HCT116 (cell line): ENCODE measurements at regions not wholly inside any gene's neighbourhood (a gene's known extent, or its start where the extent isn't known, plus 50 kb on each side); places are given as distances from the start of the nearest gene placed in this dataset.

Experiments
- ATAC-seq: fragments of 200-7000 bp; cut with Tn5 transposase; 2 replicates; pipeline ENCODE4 v1.9.1; 2020; ENCODE audit warnings: mild to moderate bottlenecking, moderate library complexity
- BruUV-seq: library from RNA; stranded (reverse); fragments of 400-500 nt; replicated peaks from 2 replicates; lab custom pipeline; 2021; lab: Mats Ljungman, UMichigan
- CTCF ChIA-PET: fragments of 300-600 bp; sonication (Branson Sonifier 250); formaldehyde crosslinking; loops from one replicate; lab custom pipeline; 2021; ENCODE audit warnings: antibody characterized with exemption; lab: Charles Lee
- POLR2A ChIA-PET: fragments of 300-600, 350-600 bp; sonication (Branson Sonifier 250); formaldehyde crosslinking; loops from one replicate; lab custom pipeline; 2021; ENCODE audit warnings: antibody characterized with exemption; lab: Charles Lee
- RAD21 ChIA-PET, 2 experiments: fragments of 300-600 bp; sonication (Branson Sonifier 250); formaldehyde crosslinking; loops; one replicate each; lab custom pipeline; 2023; ENCODE audit warnings: low total read pairs in 2 of 2; ENCODE audit not compliant: uncharacterized antibody in 2 of 2, unreplicated experiment in 2 of 2, low non-redundant PET in 1 of 2; lab: Charles Lee
- DNase-seq: peaks from one replicate; pipeline ENCODE4 v3.0.0-alpha.2; 2010; ENCODE audit warnings: low read depth, low spot score
- H2AFZ ChIP-seq: fragments of 200-600 bp; shearing (Covaris generic), sonication (generic); 2 replicates; pipeline ENCODE4 v1.6.1; 2017; ENCODE audit warnings: low read depth, mixed run types, mixed read lengths, antibody characterized with exemption, low read length; ENCODE audit not compliant: poor library complexity, severe bottlenecking
- H3K27ac ChIP-seq: 2 replicates; pipeline ENCODE4 v1.5.1; 2012; ENCODE audit warnings: low read depth, low read length
- H3K27me3 ChIP-seq: fragments of 200-600 bp; sonication (generic); 2 replicates; pipeline ENCODE4 v1.6.1; 2016; ENCODE audit warnings: mixed run types, low read length, mixed read lengths; ENCODE audit not compliant: insufficient read depth
- H3K36me3 ChIP-seq, 2 experiments: fragments of 200-500 bp in 1 of 2; fragments of 200-600 bp in 1 of 2; sonication (Bioruptor generic) in 1 of 2; sonication (generic) in 1 of 2; 2 replicates each; pipeline versions ENCODE4 v1.5.1 to v1.6.1; 2014 to 2016; ENCODE audit warnings: low read length in 2 of 2, inconsistent platforms in 1 of 2, mixed read lengths in 1 of 2, mixed run types in 1 of 2; ENCODE audit not compliant: insufficient read depth in 2 of 2, control insufficient read depth in 1 of 2
- H3K4me1 ChIP-seq, 2 experiments: fragments of 200-600 bp in 1 of 2; sonication (generic) in 1 of 2; 2 replicates each; pipeline versions ENCODE4 v1.5.1 to v1.6.1; 2012 to 2017; ENCODE audit warnings: low read length in 2 of 2, inconsistent platforms in 1 of 2, mild to moderate bottlenecking in 1 of 2, mixed read lengths in 1 of 2, mixed run types in 1 of 2, moderate library complexity in 1 of 2; ENCODE audit not compliant: insufficient read depth in 2 of 2, control insufficient read depth in 1 of 2
- H3K4me2 ChIP-seq: fragments of 200-600 bp; sonication (generic); 2 replicates; pipeline ENCODE4 v1.6.1; 2017; ENCODE audit warnings: mixed run types, low read length, mixed read lengths
- H3K4me3 ChIP-seq, 2 experiments: fragments of 200-600 bp in 1 of 2; sonication (generic) in 1 of 2; replicated peaks in 1 of 2; 2 replicates each; pipeline ENCODE4 v1.5.1; 2011 to 2016; ENCODE audit warnings: low read length in 2 of 2, control low read depth in 1 of 2, low read depth in 1 of 2, mild to moderate bottlenecking in 1 of 2, mixed read lengths in 1 of 2, mixed run types in 1 of 2
- H3K79me2 ChIP-seq: fragments of 200-600 bp; sonication (generic); 2 replicates; pipeline ENCODE4 v1.6.1; 2017; ENCODE audit warnings: mild to moderate bottlenecking, mixed run types, low read length, moderate library complexity, mixed read lengths; ENCODE audit not compliant: insufficient read depth
- H3K9ac ChIP-seq: fragments of 200-600 bp; sonication (generic); 2 replicates; pipeline ENCODE4 v1.6.1; 2016; ENCODE audit warnings: low read length, mixed read lengths
- H3K9me2 ChIP-seq: fragments of 200-600 bp; sonication (generic), shearing (Covaris generic); 2 replicates; pipeline ENCODE4 v1.6.1; 2017; ENCODE audit warnings: mixed run types, mild to moderate bottlenecking, moderate library complexity; ENCODE audit not compliant: insufficient read depth
- H3K9me3 ChIP-seq, 2 experiments: fragments of 200-500 bp in 1 of 2; fragments of 200-600 bp in 1 of 2; sonication (Bioruptor generic) in 1 of 2; sonication (generic) in 1 of 2; 2 replicates each; pipeline ENCODE4 v1.6.1; 2014 to 2017; ENCODE audit warnings: low read length in 2 of 2, mixed read lengths in 2 of 2, inconsistent platforms in 1 of 2, low read depth in 1 of 2, mild to moderate bottlenecking in 1 of 2, mixed run types in 1 of 2, moderate library complexity in 1 of 2; ENCODE audit not compliant: control insufficient read depth in 1 of 2, insufficient read depth in 1 of 2
- H4K20me1 ChIP-seq: fragments of 200-600 bp; sonication (generic), shearing (Covaris generic); 2 replicates; pipeline ENCODE4 v1.6.1; 2017; ENCODE audit warnings: mixed run types, mild to moderate bottlenecking, moderate library complexity; ENCODE audit not compliant: insufficient read depth
- CBX3 ChIP-seq: IDR thresholded peaks from 2 replicates; pipeline ENCODE4 v1.6.1; 2012; ENCODE audit warnings: low read depth
- CEBPB ChIP-seq: IDR thresholded peaks from 2 replicates; pipeline ENCODE4 v1.6.1; 2012; ENCODE audit warnings: low read depth
- EZH2 ChIP-seq: fragments of 200-600 bp; sonication (generic); IDR thresholded peaks from 2 replicates; pipeline ENCODE4 v1.6.1; 2017; ENCODE audit warnings: antibody characterized with exemption, mixed run types
- POLR2A ChIP-seq: IDR thresholded peaks from 2 replicates; pipeline ENCODE4 v1.7.0; 2011; ENCODE audit warnings: borderline replicate concordance; ENCODE audit not compliant: insufficient read depth, insufficient read length; ENCODE audit errors: extremely low read depth
- RAD21 ChIP-seq: IDR thresholded peaks from 2 replicates; pipeline ENCODE4 v1.6.1; 2012; ENCODE audit warnings: low read depth, mild to moderate bottlenecking
- SIN3A ChIP-seq: IDR thresholded peaks from 2 replicates; pipeline ENCODE4 v1.6.1; 2012; ENCODE audit warnings: low read depth
- SRF ChIP-seq: IDR thresholded peaks from 2 replicates; pipeline ENCODE4 v1.6.1; 2012; ENCODE audit warnings: low read depth
- ZFX ChIP-seq: fragments of 450-650 bp; IDR thresholded peaks from 2 replicates; pipeline ENCODE4 v1.6.1; 2017
- ZNF274 ChIP-seq: fragments of 200-500 bp; sonication (Bioruptor generic); IDR thresholded peaks from 2 replicates; pipeline ENCODE4 v1.6.1; 2014; ENCODE audit warnings: mild to moderate bottlenecking, low read depth, low read length, inconsistent platforms
- intact Hi-C: fragments of 100-400 bp; cut with micrococcal nuclease; formaldehyde crosslinking; loops from 2 replicates; pipeline ENCODE4 v1.10.0; 2022
- TF ChIP-seq, protein P1 (sequence below): IDR thresholded peaks from 2 replicates; pipeline ENCODE4 v1.6.1; 2012
- TF ChIP-seq, protein P2 (sequence below): IDR thresholded peaks from 2 replicates; pipeline ENCODE4 v1.6.1; 2011; ENCODE audit warnings: mild to moderate bottlenecking, low read length, moderate library complexity; ENCODE audit not compliant: insufficient replicate concordance; ENCODE audit errors: extremely low read depth
- TF ChIP-seq, protein P3 (sequence below): IDR thresholded peaks from 2 replicates; pipeline ENCODE4 v1.6.1; 2012; ENCODE audit warnings: low read depth

DNA sequence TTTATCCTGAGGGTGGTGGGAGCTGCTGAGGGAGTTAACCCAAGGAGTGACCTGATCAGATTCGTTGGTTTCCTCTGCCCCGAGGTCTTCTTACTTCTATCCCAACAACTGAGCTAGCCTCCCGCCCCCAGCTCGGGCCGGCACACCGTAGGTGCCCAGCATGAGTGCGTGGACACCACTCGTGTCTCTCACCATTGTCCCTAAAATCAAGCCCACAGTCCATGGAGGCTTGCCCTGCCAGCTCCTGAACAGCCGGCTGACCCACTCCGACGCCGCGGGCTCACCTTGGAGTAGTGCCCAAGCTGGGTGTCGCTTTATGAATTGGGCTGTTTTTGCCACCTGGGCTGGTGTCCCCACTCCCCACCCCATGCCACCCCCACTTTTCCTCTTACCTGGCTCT is 59.0 kb upstream of the CCDC167 start:
- ChIA-PET CTCF (interaction anchor here (0.9 kb wide), 1 partner anchor 8 kb away, joined by 3 read pairs; no protein-coding TSS in a partner anchor), POLR2A (no interaction called here)
- H4K20me1 ChIP-seq, result no peaks in the 10 kb centered on the region
- DNase-seq (no peak), ATAC-seq (no peak)
- peaks cover 9 to 46% of the 10 kb centered on the region in 2 experiments for H3K4me1 ChIP-seq
- H3K4me2 ChIP-seq, result no peak overlapping the region
- no peaks in the 10 kb centered on the region for H3K9me3 ChIP-seq
- no peak overlapping the region for H3K4me3 ChIP-seq
- no peak overlapping the region for H2AFZ ChIP-seq
- no peaks in the 10 kb centered on the region for H3K27me3 ChIP-seq
- no peaks in the 10 kb centered on the region for H3K9me2 ChIP-seq
- H3K79me2 ChIP-seq, result no peaks in the 10 kb centered on the region
- intact Hi-C loops, result no loop called here
- no peaks in the 10 kb centered on the region for H3K36me3 ChIP-seq
- no peak for TF ChIP-seq RAD21
- no peak for TF ChIP-seq CBX3
- TF ChIP-seq, protein P1, sequence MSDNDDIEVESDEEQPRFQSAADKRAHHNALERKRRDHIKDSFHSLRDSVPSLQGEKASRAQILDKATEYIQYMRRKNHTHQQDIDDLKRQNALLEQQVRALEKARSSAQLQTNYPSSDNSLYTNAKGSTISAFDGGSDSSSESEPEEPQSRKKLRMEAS, result no peak
- TF ChIP-seq ZNF274, result no peak
- no peak for TF ChIP-seq ZFX
- TF ChIP-seq SRF, result no peak
- TF ChIP-seq, protein P2, sequence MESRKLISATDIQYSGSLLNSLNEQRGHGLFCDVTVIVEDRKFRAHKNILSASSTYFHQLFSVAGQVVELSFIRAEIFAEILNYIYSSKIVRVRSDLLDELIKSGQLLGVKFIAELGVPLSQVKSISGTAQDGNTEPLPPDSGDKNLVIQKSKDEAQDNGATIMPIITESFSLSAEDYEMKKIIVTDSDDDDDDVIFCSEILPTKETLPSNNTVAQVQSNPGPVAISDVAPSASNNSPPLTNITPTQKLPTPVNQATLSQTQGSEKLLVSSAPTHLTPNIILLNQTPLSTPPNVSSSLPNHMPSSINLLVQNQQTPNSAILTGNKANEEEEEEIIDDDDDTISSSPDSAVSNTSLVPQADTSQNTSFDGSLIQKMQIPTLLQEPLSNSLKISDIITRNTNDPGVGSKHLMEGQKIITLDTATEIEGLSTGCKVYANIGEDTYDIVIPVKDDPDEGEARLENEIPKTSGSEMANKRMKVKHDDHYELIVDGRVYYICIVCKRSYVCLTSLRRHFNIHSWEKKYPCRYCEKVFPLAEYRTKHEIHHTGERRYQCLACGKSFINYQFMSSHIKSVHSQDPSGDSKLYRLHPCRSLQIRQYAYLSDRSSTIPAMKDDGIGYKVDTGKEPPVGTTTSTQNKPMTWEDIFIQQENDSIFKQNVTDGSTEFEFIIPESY, result no peak
- TF ChIP-seq SIN3A, result no peak
- no peak for TF ChIP-seq POLR2A
- TF ChIP-seq, protein P3, sequence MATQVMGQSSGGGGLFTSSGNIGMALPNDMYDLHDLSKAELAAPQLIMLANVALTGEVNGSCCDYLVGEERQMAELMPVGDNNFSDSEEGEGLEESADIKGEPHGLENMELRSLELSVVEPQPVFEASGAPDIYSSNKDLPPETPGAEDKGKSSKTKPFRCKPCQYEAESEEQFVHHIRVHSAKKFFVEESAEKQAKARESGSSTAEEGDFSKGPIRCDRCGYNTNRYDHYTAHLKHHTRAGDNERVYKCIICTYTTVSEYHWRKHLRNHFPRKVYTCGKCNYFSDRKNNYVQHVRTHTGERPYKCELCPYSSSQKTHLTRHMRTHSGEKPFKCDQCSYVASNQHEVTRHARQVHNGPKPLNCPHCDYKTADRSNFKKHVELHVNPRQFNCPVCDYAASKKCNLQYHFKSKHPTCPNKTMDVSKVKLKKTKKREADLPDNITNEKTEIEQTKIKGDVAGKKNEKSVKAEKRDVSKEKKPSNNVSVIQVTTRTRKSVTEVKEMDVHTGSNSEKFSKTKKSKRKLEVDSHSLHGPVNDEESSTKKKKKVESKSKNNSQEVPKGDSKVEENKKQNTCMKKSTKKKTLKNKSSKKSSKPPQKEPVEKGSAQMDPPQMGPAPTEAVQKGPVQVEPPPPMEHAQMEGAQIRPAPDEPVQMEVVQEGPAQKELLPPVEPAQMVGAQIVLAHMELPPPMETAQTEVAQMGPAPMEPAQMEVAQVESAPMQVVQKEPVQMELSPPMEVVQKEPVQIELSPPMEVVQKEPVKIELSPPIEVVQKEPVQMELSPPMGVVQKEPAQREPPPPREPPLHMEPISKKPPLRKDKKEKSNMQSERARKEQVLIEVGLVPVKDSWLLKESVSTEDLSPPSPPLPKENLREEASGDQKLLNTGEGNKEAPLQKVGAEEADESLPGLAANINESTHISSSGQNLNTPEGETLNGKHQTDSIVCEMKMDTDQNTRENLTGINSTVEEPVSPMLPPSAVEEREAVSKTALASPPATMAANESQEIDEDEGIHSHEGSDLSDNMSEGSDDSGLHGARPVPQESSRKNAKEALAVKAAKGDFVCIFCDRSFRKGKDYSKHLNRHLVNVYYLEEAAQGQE, result no peak
- no peak for TF ChIP-seq CEBPB
- TF ChIP-seq EZH2, result no peak
- TF ChIP-seq, all 23 proteins: peak for 0
- RAD21 ChIA-PET, result no interaction called here
- BruUV-seq, result no TSS peak
- Histone ChIP-seq H3K9ac (no peak overlapping the region), H3K27ac (no peak overlapping the region)
